ENCODE measurements at regions not wholly inside any gene's neighbourhood (a gene's known extent, or its start where the extent isn't known, plus 50 kb on each side); places are given as distances from the start of the nearest gene placed in this dataset.

DNA sequence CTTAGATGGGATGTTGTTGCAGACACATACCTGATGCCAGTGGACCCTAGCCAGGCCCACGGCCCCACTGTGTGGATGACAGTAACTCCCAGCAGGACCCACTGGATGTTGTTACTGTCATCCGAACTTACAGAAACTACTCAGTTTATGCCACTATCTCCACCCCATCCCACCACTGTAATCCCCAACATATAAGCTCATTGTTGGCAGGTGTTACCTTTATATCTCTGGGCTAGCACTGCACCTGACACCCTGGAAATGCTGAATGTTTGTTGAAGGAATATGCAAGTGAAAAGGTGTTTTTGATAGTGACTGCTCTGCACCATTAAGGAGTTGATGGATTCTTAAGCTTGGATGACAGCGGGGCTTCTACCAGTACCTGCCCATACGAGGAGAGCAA is 133.5 kb upstream of the ASB18 start:
- no peaks in the 10 kb centered on the region for H3K9me3 ChIP-seq (ENCODE audit: control insufficient read depth in 1 of 2, low read length in 2 of 2)
- H3K36me3 ChIP-seq (ENCODE audit: control insufficient read depth in 1 of 2, insufficient read depth in 2 of 2, low read length in 2 of 2): no peaks in the 10 kb centered on the region
- no peaks in the 10 kb centered on the region for H3K4me1 ChIP-seq (ENCODE audit: control insufficient read depth in 1 of 2, insufficient read depth in 2 of 2, low read length in 2 of 2)
- H3K9ac ChIP-seq (ENCODE audit: low read depth in 1 of 2, low read length in 2 of 2): no peak overlapping the region
- H3K4me3 ChIP-seq (ENCODE audit: low read depth in 1 of 2, low read length in 2 of 2): no peak overlapping the region
- no peak overlapping the region for H3K27ac ChIP-seq (ENCODE audit: low read depth, low read length)
- H3K27me3 ChIP-seq (ENCODE audit: control insufficient read depth in 1 of 2, insufficient read depth in 2 of 2, low read length in 2 of 2): no peaks in the 10 kb centered on the region

DNA sequence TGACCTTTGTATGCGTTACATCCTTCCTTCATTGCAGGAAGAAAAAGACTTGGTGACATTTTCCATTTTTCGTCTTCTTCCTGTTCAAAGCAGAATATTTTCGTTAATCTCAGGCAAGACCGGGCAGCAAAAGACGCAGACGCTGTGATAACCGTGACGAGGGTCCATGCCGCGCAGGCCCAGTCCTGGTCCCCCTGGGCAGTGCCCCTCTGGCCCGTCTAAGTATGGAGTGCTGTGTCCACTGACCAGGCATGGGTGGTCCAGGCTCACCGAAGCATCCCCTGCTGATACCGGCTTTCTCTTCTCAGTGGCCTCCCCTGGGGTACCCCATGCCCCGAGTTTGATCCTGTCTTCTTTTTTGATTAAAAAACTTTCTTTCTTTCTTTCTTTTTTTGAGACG is 135.2 kb upstream of the ASB18 start:
- no peak overlapping the region for H3K9ac ChIP-seq (ENCODE audit: low read depth in 1 of 2, low read length in 2 of 2)
- H3K4me1 ChIP-seq (ENCODE audit: control insufficient read depth in 1 of 2, insufficient read depth in 2 of 2, low read length in 2 of 2): no peaks in the 10 kb centered on the region
- H3K27me3 ChIP-seq (ENCODE audit: control insufficient read depth in 1 of 2, insufficient read depth in 2 of 2, low read length in 2 of 2): no peaks in the 10 kb centered on the region
- H3K27ac ChIP-seq (ENCODE audit: low read depth, low read length): no peak overlapping the region
- H3K4me3 ChIP-seq (ENCODE audit: low read depth in 1 of 2, low read length in 2 of 2): no peak overlapping the region
- H3K36me3 ChIP-seq (ENCODE audit: control insufficient read depth in 1 of 2, insufficient read depth in 2 of 2, low read length in 2 of 2): no peaks in the 10 kb centered on the region
- H3K9me3 ChIP-seq (ENCODE audit: control insufficient read depth in 1 of 2, low read length in 2 of 2): no peaks in the 10 kb centered on the region

DNA sequence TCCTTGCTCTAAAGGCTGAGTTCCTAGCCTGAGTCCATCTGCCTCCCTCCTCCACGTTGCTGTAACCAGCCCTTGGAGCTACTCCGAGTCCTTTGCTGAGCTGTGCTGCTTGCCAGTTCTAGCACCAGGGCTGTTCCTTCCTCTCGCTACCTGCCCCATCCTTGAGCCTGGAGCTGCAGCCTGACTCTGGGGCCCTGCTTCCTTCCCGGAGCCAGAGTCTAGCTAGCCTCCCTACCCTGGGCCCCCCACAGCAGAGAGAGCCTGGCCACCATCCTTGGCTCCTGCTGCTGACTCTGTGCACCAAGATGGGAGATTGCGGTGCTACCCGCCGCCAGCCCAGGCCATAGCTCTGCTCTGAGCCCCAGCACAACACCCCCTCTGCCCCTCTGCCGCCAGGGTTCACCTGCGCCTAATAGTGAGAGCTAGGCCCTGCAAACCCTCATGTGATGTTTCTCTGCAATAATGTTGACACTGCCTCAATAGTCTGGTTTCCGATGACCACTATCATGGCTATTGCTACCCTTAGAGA is 135.9 kb upstream of the ASB18 start:
- Histone ChIP-seq H3K36me3 (ENCODE audit: control insufficient read depth in 1 of 2, insufficient read depth in 2 of 2, low read length in 2 of 2) (no peaks in the 10 kb centered on the region), H3K4me3 (ENCODE audit: low read depth in 1 of 2, low read length in 2 of 2) (no peak overlapping the region), H3K27me3 (ENCODE audit: control insufficient read depth in 1 of 2, insufficient read depth in 2 of 2, low read length in 2 of 2) (no peaks in the 10 kb centered on the region), H3K9ac (ENCODE audit: low read depth in 1 of 2, low read length in 2 of 2) (no peak overlapping the region), H3K9me3 (ENCODE audit: control insufficient read depth in 1 of 2, low read length in 2 of 2) (no peaks in the 10 kb centered on the region), H3K27ac (ENCODE audit: low read depth, low read length) (no peak overlapping the region), H3K4me1 (ENCODE audit: control insufficient read depth in 1 of 2, insufficient read depth in 2 of 2, low read length in 2 of 2) (no peaks in the 10 kb centered on the region)

DNA sequence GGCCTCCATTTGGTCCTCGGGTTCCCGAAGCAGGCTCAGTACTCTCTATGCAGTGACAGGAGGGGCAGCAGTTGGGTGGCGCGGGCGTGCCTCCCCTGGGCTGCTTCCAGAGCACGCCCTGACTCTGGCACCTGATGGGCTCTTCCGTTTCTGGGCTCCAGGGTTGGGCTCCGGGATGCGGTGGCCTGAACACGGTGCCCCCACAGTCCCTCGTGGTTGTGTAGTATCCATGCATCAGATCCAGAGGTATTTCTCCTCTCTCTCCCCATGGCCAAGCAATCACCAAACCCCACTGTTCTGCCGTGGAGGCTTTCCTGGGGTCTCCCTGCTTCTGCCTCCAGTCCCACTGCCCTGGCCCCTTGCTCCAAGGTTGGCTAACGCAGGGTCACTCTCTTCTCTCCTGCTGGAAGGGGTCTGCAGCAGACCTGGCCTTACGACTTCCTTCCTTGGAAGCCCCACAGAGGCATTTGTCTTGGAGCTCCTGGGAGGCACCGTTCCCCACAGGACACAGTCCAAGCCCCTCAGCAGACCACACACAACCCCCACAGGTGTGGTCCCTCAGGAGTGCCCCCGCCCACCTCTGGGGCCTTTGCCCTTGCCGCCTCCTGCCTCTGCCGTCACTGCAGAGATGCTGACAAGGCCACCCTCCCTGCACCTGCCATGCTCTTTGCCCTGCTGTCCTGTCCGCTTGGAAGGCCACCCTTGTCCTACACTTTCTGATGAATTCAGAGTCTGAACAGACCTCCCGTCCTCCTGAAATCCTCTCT is 136.6 kb upstream of the ASB18 start:
- no peaks in the 10 kb centered on the region for H3K9me3 ChIP-seq (ENCODE audit: control insufficient read depth in 1 of 2, low read length in 2 of 2)
- no peak overlapping the region for H3K4me3 ChIP-seq (ENCODE audit: low read depth in 1 of 2, low read length in 2 of 2)
- no peak overlapping the region for H3K9ac ChIP-seq (ENCODE audit: low read depth in 1 of 2, low read length in 2 of 2)
- H3K4me1 ChIP-seq (ENCODE audit: control insufficient read depth in 1 of 2, insufficient read depth in 2 of 2, low read length in 2 of 2): no peaks in the 10 kb centered on the region
- H3K36me3 ChIP-seq (ENCODE audit: control insufficient read depth in 1 of 2, insufficient read depth in 2 of 2, low read length in 2 of 2): no peaks in the 10 kb centered on the region
- H3K27ac ChIP-seq (ENCODE audit: low read depth, low read length): no peak overlapping the region
- no peaks in the 10 kb centered on the region for H3K27me3 ChIP-seq (ENCODE audit: control insufficient read depth in 1 of 2, insufficient read depth in 2 of 2, low read length in 2 of 2)

DNA sequence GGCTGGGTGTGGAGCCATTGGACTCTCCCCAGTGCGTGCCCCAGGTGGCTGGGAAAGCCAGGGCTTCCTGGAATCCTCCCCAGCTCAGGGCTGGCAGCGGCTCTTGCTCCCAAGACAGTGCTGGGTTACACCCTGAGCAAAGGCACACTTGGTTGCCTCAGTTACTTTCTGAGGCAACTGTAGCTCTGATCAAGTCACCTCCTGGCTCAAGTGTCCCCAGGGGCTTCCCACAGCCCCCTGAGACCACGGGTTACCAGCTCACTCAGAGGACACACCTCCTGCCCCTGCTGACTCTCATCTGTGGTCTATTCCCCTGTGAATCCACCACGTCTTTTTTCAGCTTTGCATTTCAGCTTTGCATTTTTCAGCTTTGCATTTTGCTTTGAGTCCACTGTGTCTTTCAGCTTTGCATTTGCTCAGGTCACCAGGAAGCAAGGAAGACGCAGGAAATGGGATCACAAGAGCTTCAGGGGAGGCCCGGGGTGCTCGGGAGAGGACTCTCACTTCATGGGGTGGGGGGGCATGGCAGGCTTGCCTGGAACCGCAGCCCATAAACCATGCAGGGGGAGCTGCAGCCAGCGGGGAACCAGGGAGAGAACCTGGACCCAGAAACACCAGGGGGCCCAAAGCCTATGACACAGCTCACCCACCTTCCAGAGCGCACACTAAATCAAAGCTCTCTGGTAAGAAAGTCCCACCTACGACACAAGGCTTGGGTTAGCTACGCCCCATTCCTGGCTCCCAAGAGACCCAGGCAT is 138.0 kb upstream of the ASB18 start:
- Histone ChIP-seq H3K9me3 (ENCODE audit: control insufficient read depth in 1 of 2, low read length in 2 of 2) (no peaks in the 10 kb centered on the region), H3K36me3 (ENCODE audit: control insufficient read depth in 1 of 2, insufficient read depth in 2 of 2, low read length in 2 of 2) (no peaks in the 10 kb centered on the region), H3K4me3 (ENCODE audit: low read depth in 1 of 2, low read length in 2 of 2) (no peak overlapping the region), H3K9ac (ENCODE audit: low read depth in 1 of 2, low read length in 2 of 2) (no peak overlapping the region), H3K4me1 (ENCODE audit: control insufficient read depth in 1 of 2, insufficient read depth in 2 of 2, low read length in 2 of 2) (no peaks in the 10 kb centered on the region), H3K27me3 (ENCODE audit: control insufficient read depth in 1 of 2, insufficient read depth in 2 of 2, low read length in 2 of 2) (no peaks in the 10 kb centered on the region), H3K27ac (ENCODE audit: low read depth, low read length) (no peak overlapping the region)

DNA sequence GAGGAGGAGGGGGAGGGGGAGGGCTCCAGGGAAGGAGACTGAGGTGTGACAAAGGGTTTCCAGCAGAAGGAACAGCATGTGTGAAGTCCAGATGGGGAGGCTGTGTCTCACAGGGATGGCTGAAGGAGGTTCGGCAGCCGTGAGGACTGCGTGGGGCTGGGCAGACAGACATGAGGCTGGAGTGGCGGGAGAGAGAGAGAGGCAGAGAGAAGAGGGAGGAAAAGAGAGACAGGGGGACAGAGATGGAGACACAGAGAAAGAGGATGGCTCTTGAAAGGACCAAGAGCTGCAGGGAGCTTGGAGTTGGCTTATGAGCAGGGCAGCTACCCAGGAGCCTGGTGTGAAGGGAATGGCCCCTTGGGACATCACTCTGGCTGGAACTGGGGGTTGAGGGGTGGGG is 138.9 kb upstream of the ASB18 start:
- Histone ChIP-seq H3K27me3 (ENCODE audit: control insufficient read depth in 1 of 2, insufficient read depth in 2 of 2, low read length in 2 of 2) (no peaks in the 10 kb centered on the region), H3K36me3 (ENCODE audit: control insufficient read depth in 1 of 2, insufficient read depth in 2 of 2, low read length in 2 of 2) (no peaks in the 10 kb centered on the region), H3K9me3 (ENCODE audit: control insufficient read depth in 1 of 2, low read length in 2 of 2) (no peaks in the 10 kb centered on the region)

DNA sequence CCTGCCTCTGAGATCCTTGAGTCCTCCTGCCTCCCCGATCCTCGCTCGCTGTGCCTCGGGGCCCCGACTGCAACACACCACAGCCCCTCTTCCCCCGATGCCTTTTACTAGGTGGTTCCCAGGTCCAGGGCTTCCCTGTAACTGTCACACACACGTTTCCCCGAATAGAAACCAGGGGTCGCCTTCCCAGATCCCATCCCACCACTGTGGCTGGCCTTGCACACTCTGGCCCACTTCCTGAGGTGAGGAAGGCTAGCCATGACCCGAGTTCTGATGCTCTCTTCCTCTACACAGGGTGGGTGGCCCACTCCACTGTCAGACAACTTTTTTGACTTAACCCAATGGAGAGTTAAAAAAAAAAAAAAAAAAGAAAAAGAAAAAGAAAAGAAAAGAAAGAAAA is 139.6 kb upstream of the ASB18 start:
- H3K9me3 ChIP-seq (ENCODE audit: control insufficient read depth in 1 of 2, low read length in 2 of 2): peaks cover 0 to 2% of the 10 kb centered on the region in 2 donors
- H3K27me3 ChIP-seq (ENCODE audit: control insufficient read depth in 1 of 2, insufficient read depth in 2 of 2, low read length in 2 of 2): no peaks in the 10 kb centered on the region
- H3K27ac ChIP-seq (ENCODE audit: low read depth, low read length): no peak overlapping the region
- no peaks in the 10 kb centered on the region for H3K36me3 ChIP-seq (ENCODE audit: control insufficient read depth in 1 of 2, insufficient read depth in 2 of 2, low read length in 2 of 2)
- H3K4me3 ChIP-seq (ENCODE audit: low read depth in 1 of 2, low read length in 2 of 2): no peak overlapping the region
- no peaks in the 10 kb centered on the region for H3K4me1 ChIP-seq (ENCODE audit: control insufficient read depth in 1 of 2, insufficient read depth in 2 of 2, low read length in 2 of 2)
- H3K9ac ChIP-seq (ENCODE audit: low read depth in 1 of 2, low read length in 2 of 2): no peak overlapping the region

More for the DNA sequence above, 138.9 kb upstream of the ASB18 start:
- no peak overlapping the region for H3K9ac ChIP-seq (ENCODE audit: low read depth in 1 of 2, low read length in 2 of 2)
- H3K4me3 ChIP-seq (ENCODE audit: low read depth in 1 of 2, low read length in 2 of 2): no peak overlapping the region
- no peaks in the 10 kb centered on the region for H3K4me1 ChIP-seq (ENCODE audit: control insufficient read depth in 1 of 2, insufficient read depth in 2 of 2, low read length in 2 of 2)
- no peak overlapping the region for H3K27ac ChIP-seq (ENCODE audit: low read depth, low read length)

DNA sequence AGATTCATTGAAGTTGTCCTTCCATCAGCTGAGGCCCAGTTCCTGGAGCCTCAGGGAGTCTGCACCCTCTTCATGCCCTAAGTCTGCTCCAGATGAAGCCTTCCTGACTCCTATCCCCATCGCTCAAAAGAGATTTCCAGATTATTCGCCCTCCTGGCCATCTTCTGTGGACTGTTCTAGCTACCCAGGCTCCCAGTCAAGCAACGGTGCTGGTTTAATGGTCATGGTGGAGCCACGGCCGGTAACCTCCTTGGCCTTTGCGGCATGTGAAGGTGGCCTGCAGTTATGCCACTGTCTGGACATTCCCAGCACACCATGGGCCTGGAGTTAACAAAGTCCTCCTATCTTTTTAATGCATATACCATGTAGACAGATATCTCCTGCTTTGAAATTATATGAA is 140.1 kb upstream of the ASB18 start:
- no peaks in the 10 kb centered on the region for H3K27me3 ChIP-seq (ENCODE audit: control insufficient read depth in 1 of 2, insufficient read depth in 2 of 2, low read length in 2 of 2)

DNA sequence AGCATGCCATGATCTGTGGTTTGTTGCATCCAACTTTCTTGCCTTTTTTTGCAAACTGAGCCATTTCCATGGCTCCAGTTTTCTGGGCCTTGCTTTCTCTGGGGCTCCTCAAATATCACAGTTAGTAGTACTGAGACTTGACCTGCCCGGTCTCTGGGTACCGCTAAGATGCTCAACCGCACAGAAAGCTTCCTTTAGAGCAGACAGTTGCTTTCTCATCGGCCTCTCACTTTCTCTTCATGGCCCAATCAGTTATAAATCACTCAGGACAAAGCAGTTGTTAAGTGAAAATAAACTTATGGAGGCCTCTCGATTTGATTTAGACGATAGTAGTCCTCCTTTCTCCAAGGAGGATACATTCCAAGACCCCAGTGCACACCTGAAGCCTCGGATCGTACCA is 141.2 kb upstream of the ASB18 start:
- no peak overlapping the region for H3K27ac ChIP-seq (ENCODE audit: low read depth, low read length)
- no peak overlapping the region for H3K4me3 ChIP-seq (ENCODE audit: low read depth in 1 of 2, low read length in 2 of 2)
- H3K9ac ChIP-seq (ENCODE audit: low read depth in 1 of 2, low read length in 2 of 2): no peak overlapping the region
- no peaks in the 10 kb centered on the region for H3K27me3 ChIP-seq (ENCODE audit: control insufficient read depth in 1 of 2, insufficient read depth in 2 of 2, low read length in 2 of 2)
- no peaks in the 10 kb centered on the region for H3K4me1 ChIP-seq (ENCODE audit: control insufficient read depth in 1 of 2, insufficient read depth in 2 of 2, low read length in 2 of 2)
- H3K9me3 ChIP-seq (ENCODE audit: control insufficient read depth in 1 of 2, low read length in 2 of 2): peaks cover 0 to 3% of the 10 kb centered on the region in 2 donors
- H3K36me3 ChIP-seq (ENCODE audit: control insufficient read depth in 1 of 2, insufficient read depth in 2 of 2, low read length in 2 of 2): no peaks in the 10 kb centered on the region

More for the DNA sequence above, 140.1 kb upstream of the ASB18 start:
- Histone ChIP-seq H3K9me3 (ENCODE audit: control insufficient read depth in 1 of 2, low read length in 2 of 2) (peaks cover 0 to 3% of the 10 kb centered on the region in 2 donors), H3K27ac (ENCODE audit: low read depth, low read length) (no peak overlapping the region), H3K36me3 (ENCODE audit: control insufficient read depth in 1 of 2, insufficient read depth in 2 of 2, low read length in 2 of 2) (no peaks in the 10 kb centered on the region), H3K4me1 (ENCODE audit: control insufficient read depth in 1 of 2, insufficient read depth in 2 of 2, low read length in 2 of 2) (no peaks in the 10 kb centered on the region), H3K9ac (ENCODE audit: low read depth in 1 of 2, low read length in 2 of 2) (no peak overlapping the region), H3K4me3 (ENCODE audit: low read depth in 1 of 2, low read length in 2 of 2) (no peak overlapping the region)

DNA sequence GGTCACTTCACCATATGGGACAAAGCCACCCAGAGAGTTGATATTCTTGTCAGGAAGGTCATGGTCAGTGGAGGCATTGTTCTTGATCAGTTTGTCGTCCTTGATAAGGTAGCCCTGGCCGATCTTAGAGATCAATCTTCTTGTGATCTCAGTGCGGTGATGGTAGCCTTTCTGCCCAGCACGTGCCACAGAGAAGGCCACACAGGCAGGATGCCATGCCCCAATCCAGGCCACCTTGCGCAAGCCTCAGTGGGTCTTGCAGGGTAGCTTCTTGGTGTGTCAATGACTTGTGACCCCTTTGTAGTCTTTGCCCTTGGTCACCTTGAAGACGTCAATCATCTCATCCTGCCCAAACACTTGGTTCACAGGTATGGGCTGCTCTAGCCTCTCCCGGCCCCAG is 143.9 kb upstream of the ASB18 start:
- Histone ChIP-seq H3K27ac (ENCODE audit: low read depth, low read length) (no peak overlapping the region), H3K9ac (ENCODE audit: low read depth in 1 of 2, low read length in 2 of 2) (no peak overlapping the region), H3K4me1 (ENCODE audit: control insufficient read depth in 1 of 2, insufficient read depth in 2 of 2, low read length in 2 of 2) (no peaks in the 10 kb centered on the region), H3K4me3 (ENCODE audit: low read depth in 1 of 2, low read length in 2 of 2) (no peak overlapping the region), H3K9me3 (ENCODE audit: control insufficient read depth in 1 of 2, low read length in 2 of 2) (peaks cover 0 to 3% of the 10 kb centered on the region in 2 donors), H3K27me3 (ENCODE audit: control insufficient read depth in 1 of 2, insufficient read depth in 2 of 2, low read length in 2 of 2) (no peaks in the 10 kb centered on the region), H3K36me3 (ENCODE audit: control insufficient read depth in 1 of 2, insufficient read depth in 2 of 2, low read length in 2 of 2) (no peaks in the 10 kb centered on the region)

Measured in duodenal mucosa (tissue), 2 donors.